ENCODE measurements at regions not wholly inside any gene's neighbourhood (a gene's known extent, or its start where the extent isn't known, plus 50 kb on each side); places are given as distances from the start of the nearest gene placed in this dataset.
"Not testable (repeated sequence)": the region's sequence is repeated elsewhere in the genome, so short reads cannot be mapped to it uniquely, and the experiment has no call there.

DNA sequence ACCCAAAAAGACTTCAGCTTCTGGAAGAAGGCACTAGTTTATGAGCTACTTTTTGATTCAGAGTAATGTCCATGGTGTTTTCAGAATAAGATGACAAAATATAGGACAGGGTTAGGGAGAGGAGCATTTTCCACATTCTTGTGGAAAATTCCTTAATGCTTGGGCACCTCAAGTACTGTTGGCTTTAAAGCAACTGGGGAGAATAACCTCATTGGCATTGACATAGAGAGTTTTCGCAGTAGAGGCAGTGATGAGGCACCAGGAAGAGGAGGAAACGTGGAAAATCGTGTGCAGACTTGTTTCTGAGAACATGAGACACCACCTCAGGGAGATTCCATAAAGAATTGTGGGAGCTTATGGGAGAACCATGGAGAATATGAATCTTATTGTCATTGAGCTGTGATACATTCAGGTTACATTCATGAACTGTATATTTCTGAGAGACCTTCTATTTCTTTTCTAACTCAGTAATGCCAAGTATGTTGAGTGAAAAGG, 929.0 kb upstream of the NRXN1 start:
- ATAC-seq (no peak), DNase-seq (no peak)
- POLR2A ChIA-PET, result no interaction called here
- Mint-ChIP-seq H3K4me3 (no peak overlapping the region), H3K4me1 (no peaks in the 10 kb centered on the region), H3K36me3 (no peaks in the 10 kb centered on the region), H3K9me3 (peaks cover 0 to 16% (median 7%) of the 10 kb centered on the region in 9 donors), H3K27me3 (no peaks in the 10 kb centered on the region), H3K27ac (no peak overlapping the region)

DNA sequence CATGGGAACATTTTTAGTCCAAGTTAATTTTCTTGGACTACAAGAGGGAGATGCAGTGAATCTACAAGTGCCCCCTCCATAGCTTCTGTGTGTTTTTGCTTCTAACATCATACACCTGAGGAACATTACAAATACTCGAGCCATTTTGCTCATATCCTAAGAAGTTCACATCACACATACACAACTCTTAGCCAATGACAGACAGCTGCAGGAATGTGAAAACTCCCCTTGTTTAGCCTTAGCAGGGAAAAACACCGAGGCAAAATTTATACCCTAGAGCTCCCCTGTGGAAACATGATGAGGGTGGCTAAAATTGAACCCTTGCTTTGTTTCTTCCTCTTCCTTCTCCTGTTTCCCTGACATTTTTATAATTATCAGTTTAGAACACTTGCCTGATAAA, 928.3 kb upstream of the NRXN1 start:
- Mint-ChIP-seq H3K4me1 (no peaks in the 10 kb centered on the region), H3K36me3 (no peaks in the 10 kb centered on the region), H3K4me3 (no peak overlapping the region), H3K27ac (no peak overlapping the region), H3K9me3 (peaks cover 0 to 16% (median 7%) of the 10 kb centered on the region in 9 donors), H3K27me3 (no peaks in the 10 kb centered on the region)
- DNase-seq (no peak), ATAC-seq (no peak)
- POLR2A ChIA-PET, result no interaction called here

DNA sequence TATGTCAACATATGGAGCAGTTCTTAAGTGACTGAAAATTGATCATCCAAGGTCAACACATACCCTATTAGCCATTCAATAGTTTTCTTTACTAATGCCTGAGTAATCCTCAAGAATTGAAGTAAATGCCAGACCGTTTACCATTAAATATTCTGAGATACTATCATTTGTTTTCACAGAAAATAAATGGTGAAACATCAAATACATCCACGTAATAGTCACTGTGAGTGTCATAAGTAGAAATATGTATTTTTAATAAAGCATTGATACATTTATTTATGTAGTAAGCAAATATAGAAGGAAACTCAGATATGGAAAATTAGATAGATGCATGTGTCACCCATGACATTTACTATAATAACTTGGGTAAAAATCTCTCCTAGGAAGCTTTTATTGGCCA, 927.8 kb upstream of the NRXN1 start:
- no peaks in the 10 kb centered on the region for H3K4me1 Mint-ChIP-seq
- H3K4me3 Mint-ChIP-seq, result no peak overlapping the region
- POLR2A ChIA-PET, result no interaction called here
- ATAC-seq (no peak), DNase-seq (no peak)
- H3K9me3 Mint-ChIP-seq, result peaks cover 0 to 19% (median 7%) of the 10 kb centered on the region in 9 donors
- no peaks in the 10 kb centered on the region for H3K36me3 Mint-ChIP-seq
- H3K27ac Mint-ChIP-seq, result no peak overlapping the region
- H3K27me3 Mint-ChIP-seq, result no peaks in the 10 kb centered on the region

DNA sequence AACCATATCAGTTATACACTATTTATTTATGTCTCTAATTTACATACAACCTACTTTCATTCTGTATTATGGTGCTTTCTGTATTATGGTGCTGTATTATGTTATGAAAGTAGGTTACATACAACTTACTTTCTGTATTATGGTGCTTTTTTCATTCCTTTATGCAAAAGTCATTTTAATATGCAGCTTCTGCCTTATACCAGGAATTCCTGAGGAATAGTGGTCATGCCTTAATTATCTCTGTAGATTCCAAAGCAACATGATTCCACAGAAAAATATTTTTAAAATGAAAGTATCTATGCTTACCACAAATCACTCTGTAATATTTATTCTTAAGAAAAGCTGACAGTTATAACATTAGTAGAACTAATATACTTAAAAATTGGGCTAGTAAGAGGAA, 922.0 kb upstream of the NRXN1 start:
- Mint-ChIP-seq H3K4me1 (no peaks in the 10 kb centered on the region), H3K27ac (no peak overlapping the region), H3K36me3 (peaks cover 0 to 15% (median 0%) of the 10 kb centered on the region in 3 donors), H3K9me3 (peaks cover 0 to 48% (median 19%) of the 10 kb centered on the region in 9 donors), H3K27me3 (no peaks in the 10 kb centered on the region), H3K4me3 (no peak overlapping the region)
- DNase-seq, result no peak
- no peak for ATAC-seq
- POLR2A ChIA-PET, result no interaction called here

DNA sequence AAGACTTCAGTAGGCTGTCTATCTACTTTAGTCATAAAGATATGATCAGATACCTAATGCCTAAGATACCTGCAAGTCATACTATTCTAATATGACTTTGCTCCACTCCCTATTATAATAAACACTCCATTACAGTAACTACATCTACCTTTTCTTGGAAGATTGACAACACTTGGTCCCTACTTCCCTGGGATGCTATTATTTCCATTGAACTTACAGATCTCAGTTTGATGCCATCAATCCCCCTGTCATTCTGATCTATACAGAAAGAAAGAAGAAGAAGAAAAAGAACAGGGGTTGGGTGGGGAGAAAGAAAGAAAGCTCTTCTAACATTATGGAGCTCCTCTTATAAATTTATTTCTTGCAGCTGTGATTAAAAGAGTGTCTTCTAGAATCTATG, 889.1 kb upstream of the NRXN1 start:
- H3K27me3 Mint-ChIP-seq, result no peaks in the 10 kb centered on the region
- POLR2A ChIA-PET, result no interaction called here
- H3K27ac Mint-ChIP-seq, result no peak overlapping the region
- peaks cover 0 to 3% (median 0%) of the 10 kb centered on the region in 3 donors for H3K36me3 Mint-ChIP-seq
- no peak overlapping the region for H3K4me3 Mint-ChIP-seq
- peaks cover 9 to 33% (median 15%) of the 10 kb centered on the region in 9 donors for H3K9me3 Mint-ChIP-seq
- ATAC-seq (no peak), DNase-seq (no peak)
- no peaks in the 10 kb centered on the region for H3K4me1 Mint-ChIP-seq

DNA sequence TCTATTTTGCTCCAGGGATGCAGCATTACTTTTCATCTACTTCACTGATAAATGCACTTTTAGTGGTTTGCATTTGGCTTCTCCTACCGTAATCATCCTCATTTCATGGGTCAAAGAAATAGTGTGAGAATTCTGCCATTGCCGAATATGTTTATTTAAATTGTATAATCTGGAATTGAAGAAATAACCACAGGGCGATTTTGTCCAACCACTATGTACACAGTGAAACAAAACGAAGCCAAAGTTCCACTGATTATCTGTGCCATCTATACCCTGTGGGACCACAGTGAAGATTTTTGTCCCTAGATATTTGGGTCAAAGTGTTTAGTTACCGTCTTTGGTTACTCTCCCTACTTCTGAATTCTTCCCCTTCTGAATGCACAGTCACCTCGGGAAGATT, 888.6 kb upstream of the NRXN1 start:
- Mint-ChIP-seq H3K27me3 (no peaks in the 10 kb centered on the region), H3K4me1 (no peaks in the 10 kb centered on the region), H3K4me3 (no peak overlapping the region), H3K27ac (no peak overlapping the region), H3K36me3 (peaks cover 0 to 3% (median 0%) of the 10 kb centered on the region in 3 donors), H3K9me3 (peaks cover 9 to 33% (median 18%) of the 10 kb centered on the region in 9 donors)
- no peak for ATAC-seq
- POLR2A ChIA-PET, result no interaction called here
- DNase-seq, result no peak

DNA sequence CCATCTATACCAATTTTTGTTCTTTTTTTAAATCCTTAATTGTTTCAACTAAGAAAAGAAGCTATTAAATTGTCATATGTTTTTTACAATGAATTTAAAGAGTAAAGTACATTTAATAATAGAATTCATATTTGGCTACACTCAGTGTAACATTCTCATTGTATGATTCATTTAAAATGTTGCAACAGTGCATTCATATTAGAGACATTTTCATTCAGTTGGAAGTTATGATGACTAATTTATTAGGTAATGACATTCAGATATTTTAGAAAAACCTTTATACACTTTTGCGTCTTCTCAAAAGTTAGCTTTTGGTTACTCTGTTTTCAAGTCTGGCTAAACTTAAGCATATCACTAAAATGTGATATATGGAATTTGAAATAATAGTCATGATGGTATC, 887.5 kb upstream of the NRXN1 start:
- no peaks in the 10 kb centered on the region for H3K4me1 Mint-ChIP-seq
- DNase-seq (no peak), ATAC-seq (no peak)
- H3K27ac Mint-ChIP-seq, result no peak overlapping the region
- H3K9me3 Mint-ChIP-seq, result peaks cover 6 to 33% (median 17%) of the 10 kb centered on the region in 9 donors
- POLR2A ChIA-PET, result no interaction called here
- H3K36me3 Mint-ChIP-seq, result peaks cover 0 to 3% (median 0%) of the 10 kb centered on the region in 3 donors
- no peak overlapping the region for H3K4me3 Mint-ChIP-seq
- no peaks in the 10 kb centered on the region for H3K27me3 Mint-ChIP-seq

DNA sequence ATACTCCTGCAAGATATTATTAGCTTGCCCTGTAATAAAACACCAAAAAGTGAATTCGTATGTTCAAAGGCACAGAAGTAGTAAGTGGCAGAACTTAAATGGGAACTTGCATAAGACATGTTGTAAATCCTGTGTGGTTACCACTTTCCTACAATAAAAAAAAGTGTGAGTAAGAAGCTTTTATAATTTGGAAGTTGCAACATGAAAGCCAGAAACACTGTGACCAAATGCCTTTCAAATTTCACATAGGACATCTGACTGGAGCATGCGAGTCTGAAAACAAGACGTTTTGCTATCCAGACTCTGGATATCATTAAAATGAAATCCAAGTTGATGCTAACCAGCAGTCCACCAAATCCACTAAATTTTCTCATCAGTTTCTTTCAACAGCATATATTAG, 886.2 kb upstream of the NRXN1 start:
- Mint-ChIP-seq H3K27me3 (no peaks in the 10 kb centered on the region), H3K36me3 (peaks cover 0 to 3% (median 0%) of the 10 kb centered on the region in 3 donors), H3K9me3 (peaks cover 6 to 41% (median 19%) of the 10 kb centered on the region in 9 donors), H3K27ac (no peak overlapping the region), H3K4me1 (no peaks in the 10 kb centered on the region), H3K4me3 (no peak overlapping the region)
- DNase-seq (no peak), ATAC-seq (no peak)
- POLR2A ChIA-PET, result no interaction called here

DNA sequence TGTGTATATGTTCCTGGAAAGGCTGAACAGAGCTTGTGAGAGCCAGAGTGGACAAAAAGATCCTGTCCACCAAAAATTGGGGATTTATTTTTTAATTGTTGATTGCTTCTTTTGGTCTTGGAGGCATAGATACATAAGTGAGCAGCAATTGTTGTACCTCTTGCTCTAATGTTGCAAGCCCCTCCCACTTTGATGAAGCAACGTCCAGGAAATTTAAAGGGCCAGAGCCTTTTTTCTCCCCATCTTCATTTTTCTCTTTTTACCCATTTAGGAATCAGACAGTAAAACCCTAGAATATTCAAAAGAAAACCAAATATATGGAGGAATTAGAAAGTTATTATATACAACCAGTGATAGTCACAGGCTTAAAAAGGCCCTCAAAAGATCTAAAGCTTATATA, 871.8 kb upstream of the NRXN1 start:
- POLR2A ChIA-PET, result no interaction called here
- Mint-ChIP-seq H3K27ac (no peak overlapping the region), H3K4me1 (no peaks in the 10 kb centered on the region), H3K36me3 (no peaks in the 10 kb centered on the region), H3K9me3 (peaks cover 4 to 37% (median 10%) of the 10 kb centered on the region in 9 donors), H3K4me3 (no peak overlapping the region), H3K27me3 (no peaks in the 10 kb centered on the region)
- ATAC-seq (no peak), DNase-seq (no peak)

DNA sequence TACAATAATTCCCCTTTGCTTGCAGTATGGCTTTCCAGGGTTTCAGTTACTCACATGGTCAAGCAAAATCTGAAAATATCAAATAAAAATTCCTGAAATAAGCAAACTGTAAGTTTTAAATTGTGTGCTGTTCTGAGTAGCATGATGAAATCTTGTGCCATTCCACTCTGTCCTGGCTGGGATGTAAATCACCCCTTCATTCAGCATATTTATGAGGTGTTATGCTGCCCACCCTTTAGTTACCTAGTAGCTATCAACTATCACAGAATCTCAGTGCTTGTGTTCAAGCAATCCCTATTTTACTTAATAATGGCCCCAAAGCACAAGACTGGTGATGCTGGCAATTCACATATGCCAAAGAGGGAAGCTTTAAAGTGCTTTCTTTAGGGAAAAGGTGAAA, 867.7 kb upstream of the NRXN1 start:
- DNase-seq (no peak), ATAC-seq (no peak)
- POLR2A ChIA-PET, result no interaction called here
- H3K27me3 Mint-ChIP-seq, result no peaks in the 10 kb centered on the region
- H3K27ac Mint-ChIP-seq, result no peak overlapping the region
- no peaks in the 10 kb centered on the region for H3K4me1 Mint-ChIP-seq
- H3K9me3 Mint-ChIP-seq, result peaks cover 0 to 33% (median 10%) of the 10 kb centered on the region in 9 donors
- H3K36me3 Mint-ChIP-seq, result no peaks in the 10 kb centered on the region
- no peak overlapping the region for H3K4me3 Mint-ChIP-seq

DNA sequence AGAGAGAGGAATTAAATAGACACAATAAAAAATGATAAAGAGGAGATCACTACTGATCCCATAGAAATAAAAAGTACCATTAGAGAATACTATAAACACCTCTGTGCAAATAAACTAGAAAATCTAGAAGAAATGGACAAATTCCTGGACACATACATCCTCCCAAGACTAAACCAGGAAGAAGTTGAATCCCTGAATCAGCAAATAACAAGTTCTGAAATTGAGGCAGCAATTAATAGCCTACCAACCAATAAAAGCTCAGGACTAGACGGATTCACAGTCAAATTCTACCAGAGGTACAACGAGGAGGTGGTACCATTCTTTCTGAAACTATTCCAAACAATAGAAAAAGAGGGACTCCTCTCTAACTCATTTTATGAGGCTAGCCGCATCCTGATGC, 862.7 kb upstream of the NRXN1 start:
- H3K9me3 Mint-ChIP-seq, result peaks cover 0 to 28% (median 11%) of the 10 kb centered on the region in 9 donors
- POLR2A ChIA-PET, H3K4me3 Mint-ChIP-seq, H3K27me3 Mint-ChIP-seq, DNase-seq, H3K36me3 Mint-ChIP-seq, ATAC-seq, H3K27ac Mint-ChIP-seq, H3K4me1 Mint-ChIP-seq: not testable (repeated sequence)

DNA sequence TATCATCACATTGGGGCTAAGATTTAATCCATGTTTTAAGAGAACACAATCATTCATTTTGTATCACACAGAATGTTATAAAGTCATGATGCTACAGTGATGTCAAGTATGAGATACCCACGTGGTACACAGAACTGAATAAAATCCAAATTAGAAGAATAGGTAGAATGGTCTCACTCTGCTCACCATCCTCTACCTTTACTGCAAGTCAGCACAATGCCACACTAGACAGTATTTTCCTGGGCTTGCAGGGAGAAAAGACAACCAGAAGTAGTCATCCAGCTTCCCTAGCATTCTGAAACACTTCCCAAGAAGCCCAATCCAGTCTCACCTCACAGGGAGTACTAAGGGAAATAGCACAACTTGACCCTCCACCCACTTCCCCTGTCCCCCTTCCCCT, 856.2 kb upstream of the NRXN1 start:
- Mint-ChIP-seq H3K4me3 (no peak overlapping the region), H3K9me3 (peaks cover 0 to 24% (median 16%) of the 10 kb centered on the region in 9 donors), H3K27ac (no peak overlapping the region), H3K36me3 (no peaks in the 10 kb centered on the region), H3K4me1 (no peaks in the 10 kb centered on the region), H3K27me3 (no peaks in the 10 kb centered on the region)
- ATAC-seq (no peak), DNase-seq (no peak)
- POLR2A ChIA-PET, result no interaction called here

DNA sequence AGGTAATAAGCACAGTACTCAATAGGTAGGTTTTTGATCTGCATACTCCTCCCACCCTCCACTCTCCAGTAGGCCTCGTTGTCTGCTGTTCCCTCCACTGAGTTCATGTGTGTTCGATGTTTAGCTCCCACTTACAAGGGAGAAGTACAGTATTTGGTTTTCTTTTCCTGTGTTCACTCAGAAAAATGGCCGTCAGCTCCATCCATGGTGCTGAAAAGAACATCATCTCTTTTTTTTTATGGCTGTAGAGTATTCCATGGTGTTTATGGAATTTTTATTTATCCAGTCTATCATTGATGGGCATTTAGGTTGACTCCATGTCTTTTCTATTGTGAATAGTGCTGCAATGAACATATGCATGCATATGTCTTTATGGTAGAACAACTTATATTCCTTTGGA, 849.7 kb upstream of the NRXN1 start:
- ATAC-seq (no peak), DNase-seq (no peak)
- Mint-ChIP-seq H3K27me3 (no peaks in the 10 kb centered on the region), H3K4me1 (no peaks in the 10 kb centered on the region), H3K4me3 (no peak overlapping the region), H3K36me3 (no peaks in the 10 kb centered on the region), H3K9me3 (peaks cover 10 to 36% (median 21%) of the 10 kb centered on the region in 9 donors), H3K27ac (no peak overlapping the region)
- POLR2A ChIA-PET, result no interaction called here

DNA sequence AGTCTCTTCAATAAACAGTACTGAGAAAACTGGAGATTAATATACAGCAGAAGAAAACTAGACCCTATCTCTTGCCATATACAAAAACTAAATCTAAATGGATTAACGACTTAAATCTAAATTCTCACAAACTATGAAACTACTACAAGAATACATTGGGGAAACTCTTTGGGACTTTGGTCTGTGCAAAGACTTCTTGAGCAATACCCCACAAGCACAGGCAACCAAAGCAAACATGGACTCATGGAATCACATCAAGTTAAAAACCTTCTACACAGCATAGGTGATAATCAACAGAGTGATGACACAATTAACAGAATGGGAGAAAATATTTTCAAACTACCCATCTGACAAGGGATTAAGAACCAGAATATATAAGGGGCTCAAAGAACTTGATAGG, 848.2 kb upstream of the NRXN1 start:
- DNase-seq, result no peak
- H3K27me3 Mint-ChIP-seq, result no peaks in the 10 kb centered on the region
- ATAC-seq, result no peak
- no peaks in the 10 kb centered on the region for H3K36me3 Mint-ChIP-seq
- no peaks in the 10 kb centered on the region for H3K4me1 Mint-ChIP-seq
- no peak overlapping the region for H3K4me3 Mint-ChIP-seq
- no peak overlapping the region for H3K27ac Mint-ChIP-seq
- POLR2A ChIA-PET, result no interaction called here
- H3K9me3 Mint-ChIP-seq, result peaks cover 10 to 36% (median 22%) of the 10 kb centered on the region in 9 donors

Measured in naive thymus-derived CD8-positive, alpha-beta T cell (primary cell).